ENCODE measurements at regions not wholly inside any gene's neighbourhood (a gene's known extent, or its start where the extent isn't known, plus 50 kb on each side); places are given as distances from the start of the nearest gene placed in this dataset.

DNA sequence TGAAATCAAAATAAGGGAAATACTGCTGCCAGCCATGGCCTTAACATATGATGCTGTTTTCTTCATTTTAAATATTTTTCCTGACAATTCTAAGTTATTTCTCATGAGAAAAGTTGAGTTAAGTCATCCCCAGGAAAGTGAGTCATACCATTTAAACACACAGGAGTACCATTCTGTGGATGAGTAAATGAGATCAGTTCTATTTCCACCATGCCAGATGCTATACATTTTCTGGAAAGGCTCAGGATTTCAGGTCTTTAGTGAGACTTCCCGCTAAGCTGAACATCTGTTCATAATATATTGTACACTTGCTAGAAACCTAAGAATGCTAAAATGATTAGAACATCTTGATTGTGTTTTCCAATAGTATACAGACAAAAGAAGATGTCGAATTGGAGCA is 256.2 kb upstream of the MANEA start:
- TF ChIP-seq, protein P1, sequence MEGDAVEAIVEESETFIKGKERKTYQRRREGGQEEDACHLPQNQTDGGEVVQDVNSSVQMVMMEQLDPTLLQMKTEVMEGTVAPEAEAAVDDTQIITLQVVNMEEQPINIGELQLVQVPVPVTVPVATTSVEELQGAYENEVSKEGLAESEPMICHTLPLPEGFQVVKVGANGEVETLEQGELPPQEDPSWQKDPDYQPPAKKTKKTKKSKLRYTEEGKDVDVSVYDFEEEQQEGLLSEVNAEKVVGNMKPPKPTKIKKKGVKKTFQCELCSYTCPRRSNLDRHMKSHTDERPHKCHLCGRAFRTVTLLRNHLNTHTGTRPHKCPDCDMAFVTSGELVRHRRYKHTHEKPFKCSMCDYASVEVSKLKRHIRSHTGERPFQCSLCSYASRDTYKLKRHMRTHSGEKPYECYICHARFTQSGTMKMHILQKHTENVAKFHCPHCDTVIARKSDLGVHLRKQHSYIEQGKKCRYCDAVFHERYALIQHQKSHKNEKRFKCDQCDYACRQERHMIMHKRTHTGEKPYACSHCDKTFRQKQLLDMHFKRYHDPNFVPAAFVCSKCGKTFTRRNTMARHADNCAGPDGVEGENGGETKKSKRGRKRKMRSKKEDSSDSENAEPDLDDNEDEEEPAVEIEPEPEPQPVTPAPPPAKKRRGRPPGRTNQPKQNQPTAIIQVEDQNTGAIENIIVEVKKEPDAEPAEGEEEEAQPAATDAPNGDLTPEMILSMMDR (IDR thresholded peaks at IDR 0.05; ENCODE audit: low read depth, low read length): no peak
- TF ChIP-seq, protein P2, sequence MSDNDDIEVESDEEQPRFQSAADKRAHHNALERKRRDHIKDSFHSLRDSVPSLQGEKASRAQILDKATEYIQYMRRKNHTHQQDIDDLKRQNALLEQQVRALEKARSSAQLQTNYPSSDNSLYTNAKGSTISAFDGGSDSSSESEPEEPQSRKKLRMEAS (IDR thresholded peaks at IDR 0.05; ENCODE audit: low read depth, low read length): no peak
- TF ChIP-seq POLR2A (IDR thresholded peaks at IDR 0.05; ENCODE audit: extremely low read depth, insufficient read length): no peak
- no peak for TF ChIP-seq MYC (IDR thresholded peaks at IDR 0.05; ENCODE audit: low read depth, low read length)
- DNase-seq (ENCODE audit: low read depth): no peak

DNA sequence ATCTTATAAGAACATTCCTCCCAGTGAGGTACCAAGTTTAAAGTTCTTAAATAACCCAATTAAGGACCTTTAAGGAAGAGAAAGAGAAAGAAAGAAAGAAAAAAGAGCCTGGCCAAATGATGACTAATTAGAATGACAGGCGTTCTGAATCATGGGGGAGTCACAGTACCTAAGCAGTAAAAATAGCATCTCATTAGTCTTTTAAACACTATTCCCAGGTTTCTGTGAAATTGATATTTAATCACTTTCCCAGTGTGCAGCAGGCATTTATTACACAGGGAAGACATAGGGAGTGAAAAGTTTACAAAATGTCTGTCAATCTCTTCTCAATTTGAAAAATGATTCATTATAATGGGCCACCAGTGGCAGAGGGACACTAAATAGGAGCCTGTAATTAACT is 251.4 kb upstream of the MANEA start:
- DNase-seq (ENCODE audit: low read depth): no peak
- no peak overlapping the region for H3K4me3 ChIP-seq (ENCODE audit: low read depth, low read length)
- TF ChIP-seq MYC (IDR thresholded peaks at IDR 0.05; ENCODE audit: low read depth, low read length): no peak
- TF ChIP-seq, protein P2 (IDR thresholded peaks at IDR 0.05; ENCODE audit: low read depth, low read length): no peak

More for the DNA sequence above, 256.2 kb upstream of the MANEA start:
- H3K4me3 ChIP-seq (ENCODE audit: low read depth, low read length): no peak overlapping the region

DNA sequence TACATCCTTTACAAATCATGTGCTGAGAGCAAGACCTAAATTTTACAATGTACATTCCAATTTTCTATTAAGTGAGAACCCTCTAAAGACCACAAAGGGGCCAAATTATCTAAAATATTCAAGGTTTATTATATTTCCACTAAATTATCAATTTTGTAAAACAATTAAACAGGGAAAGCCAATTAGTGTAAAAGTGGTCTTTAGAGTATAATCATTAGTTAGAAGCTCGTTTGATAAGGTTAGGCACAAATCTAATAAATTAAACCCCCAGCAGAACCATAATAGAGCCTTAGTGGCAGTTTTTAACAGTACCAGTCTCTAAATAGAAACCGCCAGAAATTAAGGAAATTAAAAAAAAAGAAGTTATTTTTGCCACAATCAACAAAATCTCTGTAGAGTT is 249.1 kb upstream of the MANEA start:
- no peak for TF ChIP-seq MYC (IDR thresholded peaks at IDR 0.05; ENCODE audit: low read depth, low read length)
- TF ChIP-seq, protein P2 (IDR thresholded peaks at IDR 0.05; ENCODE audit: low read depth, low read length): no peak
- no peak for TF ChIP-seq POLR2A (IDR thresholded peaks at IDR 0.05; ENCODE audit: extremely low read depth, insufficient read length)
- TF ChIP-seq, protein P1 (IDR thresholded peaks at IDR 0.05; ENCODE audit: low read depth, low read length): no peak
- no peak overlapping the region for H3K4me3 ChIP-seq (ENCODE audit: low read depth, low read length)
- DNase-seq (ENCODE audit: low read depth): no peak

DNA sequence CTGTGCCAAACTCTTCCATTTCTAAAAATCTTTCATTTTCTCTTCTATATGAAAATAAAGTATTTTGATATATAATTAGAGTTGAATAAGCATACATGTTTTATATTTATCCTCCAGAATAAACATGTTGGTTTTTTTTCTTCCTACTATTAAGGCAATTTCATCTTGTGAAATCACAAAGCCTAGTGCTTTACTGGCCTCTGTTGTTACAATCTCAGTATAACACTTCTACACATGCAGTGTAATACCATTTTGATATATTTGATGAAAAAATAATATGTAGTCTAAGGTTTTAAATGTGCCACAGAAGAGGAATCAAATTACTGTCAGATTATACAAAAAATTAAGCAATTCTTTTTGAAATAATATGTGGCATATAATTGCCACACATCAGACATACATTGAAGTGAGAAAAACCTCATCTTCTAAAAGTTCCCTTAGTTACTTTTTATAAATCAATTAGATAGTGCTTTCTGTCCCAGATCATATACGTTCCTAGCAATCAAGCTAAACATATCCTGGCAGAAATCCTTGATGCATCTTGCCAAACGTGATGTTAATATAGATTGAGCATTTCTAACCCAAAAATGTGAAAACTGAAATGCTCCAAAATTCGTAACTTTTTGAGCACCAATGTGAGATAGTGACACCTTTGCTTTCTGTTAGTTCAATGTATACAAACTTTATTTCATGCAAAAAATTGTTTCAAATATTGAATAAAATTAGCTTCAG is 225.1 kb upstream of the MANEA start:
- TF ChIP-seq, protein P2 (IDR thresholded peaks at IDR 0.05; ENCODE audit: low read depth, low read length): no peak
- TF ChIP-seq POLR2A (IDR thresholded peaks at IDR 0.05; ENCODE audit: extremely low read depth, insufficient read length) (no peak), MYC (IDR thresholded peaks at IDR 0.05; ENCODE audit: low read depth, low read length) (no peak)
- TF ChIP-seq, protein P1 (IDR thresholded peaks at IDR 0.05; ENCODE audit: low read depth, low read length): no peak
- DNase-seq (ENCODE audit: low read depth): no peak
- H3K4me3 ChIP-seq (ENCODE audit: low read depth, low read length): no peak overlapping the region

DNA sequence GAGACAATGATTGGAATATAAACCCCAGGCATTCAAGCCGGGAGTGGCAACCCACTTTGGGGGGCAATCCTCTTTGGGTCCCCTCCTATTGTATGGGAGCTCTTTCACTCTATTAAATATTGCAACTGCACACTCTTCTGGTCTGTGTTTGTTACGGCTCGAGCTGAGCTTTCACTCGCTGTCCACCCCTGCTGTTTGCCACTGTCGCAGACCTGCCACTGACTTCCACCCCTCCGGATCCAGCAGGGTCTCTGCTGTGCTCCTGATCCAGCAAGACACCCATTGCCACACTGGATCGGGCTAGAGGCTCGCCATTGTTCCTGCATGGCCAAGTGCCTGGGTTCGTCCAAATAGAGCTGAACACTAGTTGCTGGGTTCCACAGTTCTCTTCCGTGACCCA is 222.8 kb upstream of the MANEA start:
- H3K4me3 ChIP-seq (ENCODE audit: low read depth, low read length): no peak overlapping the region
- TF ChIP-seq MYC (IDR thresholded peaks at IDR 0.05; ENCODE audit: low read depth, low read length): no peak
- no peak for DNase-seq (ENCODE audit: low read depth)

DNA sequence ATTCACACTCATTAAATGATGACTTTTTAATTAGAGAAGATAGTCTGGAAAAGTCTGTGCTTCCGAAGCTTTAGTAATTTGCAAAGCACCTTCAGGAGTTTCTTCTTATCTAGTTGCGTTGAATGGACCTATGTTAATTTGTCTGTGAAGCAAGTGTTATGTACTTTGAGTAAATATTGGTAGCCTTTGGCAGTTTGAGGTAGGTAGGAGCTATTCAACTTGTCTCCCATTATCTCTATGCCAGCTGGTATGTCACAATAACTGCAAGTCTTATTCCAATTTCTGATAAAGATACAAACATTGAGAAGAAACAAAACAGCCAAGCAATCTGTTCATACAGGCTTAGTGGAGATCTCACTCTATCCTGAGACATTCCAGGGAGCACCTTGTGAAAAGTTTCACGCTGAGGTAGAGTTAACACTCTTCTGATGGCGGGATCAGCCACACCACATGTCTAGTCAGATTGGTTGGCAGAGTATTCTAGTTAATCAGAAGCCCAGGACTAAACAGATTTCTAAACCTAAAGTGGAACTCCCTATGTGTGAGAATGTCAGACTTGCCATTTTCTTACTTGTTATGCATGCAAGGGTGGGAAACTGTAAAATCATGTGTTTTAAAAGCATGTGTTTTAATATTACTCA is 219.8 kb upstream of the MANEA start:
- TF ChIP-seq POLR2A (IDR thresholded peaks at IDR 0.05; ENCODE audit: extremely low read depth, insufficient read length) (no peak), MYC (IDR thresholded peaks at IDR 0.05; ENCODE audit: low read depth, low read length) (no peak)
- TF ChIP-seq, protein P2 (IDR thresholded peaks at IDR 0.05; ENCODE audit: low read depth, low read length): no peak
- TF ChIP-seq, protein P1 (IDR thresholded peaks at IDR 0.05; ENCODE audit: low read depth, low read length): no peak
- no peak for DNase-seq (ENCODE audit: low read depth)
- H3K4me3 ChIP-seq (ENCODE audit: low read depth, low read length): no peak overlapping the region

All from NB4 (cell line).